ENCODE measurements at regions not wholly inside any gene's neighbourhood (a gene's known extent, or its start where the extent isn't known, plus 50 kb on each side); places are given as distances from the start of the nearest gene placed in this dataset.

- no peaks in the 10 kb centered on the region for H3K36me3 ChIP-seq (ENCODE audit: control insufficient read depth, insufficient read depth, low read length)
- in situ Hi-C loops (cut with HindIII; ENCODE audit: low pct_unique_long_range_greater_than_20kb, low sequenced_read_pairs) = no loop called here
- no peak overlapping the region for H3K27ac ChIP-seq (ENCODE audit: low read length)
- H3K9me3 ChIP-seq (ENCODE audit: control insufficient read depth, insufficient read depth, low read depth, low read length) = no peaks in the 10 kb centered on the region; the same call in 1 of the 2 replicates
- no peak for ATAC-seq
- H3K4me3 ChIP-seq (ENCODE audit: low read depth in 2 of 2, low read length in 2 of 2) = no peak overlapping the region
- TF ChIP-seq POLR2AphosphoS5 (IDR thresholded peaks at IDR 0.05; ENCODE audit: low read depth, low read length) (no peak), REST (IDR thresholded peaks at IDR 0.05; ENCODE audit: insufficient read depth in 1 of 2, low read depth in 2 of 2, low read length in 1 of 2) (no peak), TCF7L2 (IDR thresholded peaks at IDR 0.05; ENCODE audit: low read depth, low read length) (no peak), SIN3A (IDR thresholded peaks at IDR 0.05; ENCODE audit: borderline replicate concordance, insufficient read depth, low read depth, low read length) (no peak), CTCF (IDR thresholded peaks at IDR 0.05) (no peak)
- ChIA-PET CTCF (no interaction called here), POLR2A (no interaction called here)
- intact Hi-C loops (cut with micrococcal nuclease; ENCODE audit: unreplicated experiment) = no loop called here
- no peaks in the 10 kb centered on the region for H3K4me1 ChIP-seq (ENCODE audit: control insufficient read depth, insufficient read depth, low read length)
- DNase-seq (ENCODE audit: low read depth, low spot score) = no peak
- H3K27me3 ChIP-seq (ENCODE audit: control insufficient read depth, insufficient read depth, low read length) = no peaks in the 10 kb centered on the region
- no TSS peak for BruUV-seq (replicated peaks)
These were observed 594.4 kb upstream of the VSTM2A start for GRCh38 chr7:53947732-53948131.

- in situ Hi-C loops (cut with HindIII; ENCODE audit: low pct_unique_long_range_greater_than_20kb, low sequenced_read_pairs) (no loop called here), intact Hi-C loops (cut with micrococcal nuclease; ENCODE audit: unreplicated experiment) (no loop called here)
- no peak overlapping the region for H3K27ac ChIP-seq (ENCODE audit: low read length)
- 0 out of 2 replicates have a peak, but pooled peaks cover 7% of the 10 kb centered on the region for H3K9me3 ChIP-seq (ENCODE audit: control insufficient read depth, insufficient read depth, low read depth, low read length)
- DNase-seq (ENCODE audit: low read depth, low spot score) (no peak), ATAC-seq (no peak)
- H3K36me3 ChIP-seq (ENCODE audit: control insufficient read depth, insufficient read depth, low read length) = no peaks in the 10 kb centered on the region
- ChIA-PET POLR2A (no interaction called here), CTCF (no interaction called here)
- H3K27me3 ChIP-seq (ENCODE audit: control insufficient read depth, insufficient read depth, low read length) = no peaks in the 10 kb centered on the region
- BruUV-seq (replicated peaks) = no TSS peak
- H3K4me3 ChIP-seq (ENCODE audit: low read depth in 2 of 2, low read length in 2 of 2) = no peak overlapping the region
- no peaks in the 10 kb centered on the region for H3K4me1 ChIP-seq (ENCODE audit: control insufficient read depth, insufficient read depth, low read length)
- no peak for TF ChIP-seq REST (IDR thresholded peaks at IDR 0.05; ENCODE audit: insufficient read depth in 1 of 2, low read depth in 2 of 2, low read length in 1 of 2)
- no peak for TF ChIP-seq TCF7L2 (IDR thresholded peaks at IDR 0.05; ENCODE audit: low read depth, low read length)
- no peak for TF ChIP-seq POLR2AphosphoS5 (IDR thresholded peaks at IDR 0.05; ENCODE audit: low read depth, low read length)
- TF ChIP-seq CTCF (IDR thresholded peaks at IDR 0.05) = no peak
- TF ChIP-seq SIN3A (IDR thresholded peaks at IDR 0.05; ENCODE audit: borderline replicate concordance, insufficient read depth, low read depth, low read length) = no peak
These were observed 576.5 kb upstream of the VSTM2A start for GRCh38 chr7:53965716-53966115.
